GM21717 (cell line): ENCODE measurements at regions not wholly inside any gene's neighbourhood (a gene's known extent, or its start where the extent isn't known, plus 50 kb on each side); places are given as distances from the start of the nearest gene placed in this dataset.

Source experiments
- ATAC-seq: cut with Tn5 transposase; IDR thresholded peaks from one replicate; pipeline ENCODE4 v1.9.1; 2021; ENCODE audit warnings: mild to moderate bottlenecking, moderate library complexity; ENCODE audit not compliant: unreplicated experiment

DNA sequence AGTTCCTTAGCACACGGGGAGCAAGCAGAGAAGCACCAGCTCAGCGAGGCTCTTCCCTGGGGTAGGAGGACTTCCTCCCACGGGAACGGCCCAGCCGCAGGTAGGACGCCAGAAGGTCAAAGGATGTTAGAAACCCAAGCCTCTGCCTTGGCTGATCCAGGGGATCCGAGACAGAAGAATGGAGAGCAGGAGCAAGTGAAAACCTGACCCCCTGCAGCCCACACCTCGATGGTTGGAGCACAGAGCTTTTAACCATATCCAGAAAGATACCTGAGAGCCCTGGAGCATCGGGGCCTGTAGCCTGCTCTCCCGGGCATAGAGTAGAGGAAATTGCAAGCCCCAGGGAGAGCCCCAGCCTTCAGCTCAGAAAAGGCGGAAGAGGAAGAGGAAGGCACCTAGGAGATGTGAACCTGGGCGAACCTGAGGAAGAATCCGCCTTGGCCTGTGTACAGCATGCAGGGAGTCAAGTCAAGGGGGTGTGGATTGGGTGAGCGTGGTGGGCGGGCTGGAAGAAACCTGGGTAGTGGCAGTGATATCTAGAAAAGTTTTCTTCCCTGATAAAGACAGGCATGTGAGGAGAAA is 76.3 kb downstream of the PSMG1 start:
- ATAC-seq: no peak

DNA sequence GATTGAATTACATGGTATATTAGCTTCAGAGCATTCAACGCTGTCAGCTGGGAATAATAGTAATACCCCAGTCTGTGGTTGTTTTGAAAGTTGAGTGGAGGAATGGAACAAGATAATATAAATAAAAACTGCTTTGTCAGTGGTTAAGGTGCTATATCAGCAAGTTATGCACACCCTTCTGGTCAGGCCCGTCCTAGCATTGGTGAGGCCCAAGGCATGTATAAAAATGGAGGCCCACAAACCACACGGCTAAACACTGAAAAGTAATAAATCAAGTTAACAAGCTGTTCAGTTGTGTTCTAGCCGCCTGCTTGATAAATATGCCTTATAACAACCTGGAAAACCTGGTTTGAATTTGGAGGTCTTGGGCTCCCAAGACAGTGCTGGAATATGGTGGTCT is 77.4 kb downstream of the PSMG1 start:
- ATAC-seq: no peak

DNA sequence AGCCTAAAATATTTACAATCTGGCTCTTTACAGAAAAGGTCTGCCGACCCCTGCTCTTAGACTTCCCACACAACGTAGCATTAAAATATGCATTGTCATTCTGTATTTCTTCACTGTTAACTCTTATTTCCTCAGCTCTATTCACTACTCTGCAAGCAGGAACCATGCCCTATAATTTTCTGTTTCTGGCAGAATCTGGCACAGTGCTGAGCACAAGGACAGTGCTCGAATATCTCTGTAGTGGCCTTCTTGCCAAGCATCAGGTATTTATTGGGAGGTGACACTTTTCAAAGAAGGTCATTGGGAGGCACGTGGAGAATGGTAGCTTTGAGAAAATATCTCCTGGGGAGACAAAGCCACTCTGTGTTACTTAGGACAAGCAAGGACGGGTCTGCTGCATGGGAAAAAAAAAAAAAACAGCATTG is 77.9 kb downstream of the PSMG1 start:
- no peak for ATAC-seq

DNA sequence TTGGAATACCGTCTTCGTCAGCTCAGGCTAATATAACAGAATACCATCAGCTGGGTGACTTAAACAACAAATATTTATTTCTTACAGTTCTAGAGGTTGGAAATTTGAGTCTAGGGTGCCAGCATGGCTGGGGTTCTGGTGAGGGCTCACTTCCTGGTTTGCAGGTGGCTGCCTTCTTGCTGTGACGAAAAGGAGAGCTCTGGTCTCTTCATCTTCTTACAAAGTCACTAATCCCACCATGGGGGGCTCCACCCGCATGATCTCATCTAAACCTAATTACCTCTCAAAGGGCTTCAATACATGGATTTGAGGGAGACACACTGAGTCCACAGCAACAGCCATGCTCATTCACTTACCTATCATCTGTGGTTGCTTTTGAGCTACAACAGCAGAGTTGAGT is 78.3 kb downstream of the PSMG1 start:
- ATAC-seq: no peak

DNA sequence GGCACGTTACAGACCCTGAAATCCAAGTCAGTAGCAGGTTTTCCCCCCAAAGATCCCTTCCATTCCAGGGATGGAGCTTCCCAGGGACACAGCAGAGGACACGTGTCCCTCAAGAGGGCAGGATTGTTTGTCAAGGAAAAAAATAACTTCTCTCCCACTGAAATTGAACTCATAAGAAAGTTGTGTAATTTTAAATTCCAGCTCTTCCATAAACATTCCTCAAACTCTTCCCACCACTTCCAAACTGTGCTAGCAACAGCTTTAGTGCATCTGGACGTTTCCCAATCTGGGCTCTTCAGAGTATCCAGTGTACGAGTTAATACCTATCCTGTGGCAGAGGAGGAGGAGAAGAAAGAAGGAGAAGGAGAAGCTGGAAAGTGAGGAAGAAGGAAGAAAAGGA is 79.6 kb downstream of the PSMG1 start:
- no peak for ATAC-seq

DNA sequence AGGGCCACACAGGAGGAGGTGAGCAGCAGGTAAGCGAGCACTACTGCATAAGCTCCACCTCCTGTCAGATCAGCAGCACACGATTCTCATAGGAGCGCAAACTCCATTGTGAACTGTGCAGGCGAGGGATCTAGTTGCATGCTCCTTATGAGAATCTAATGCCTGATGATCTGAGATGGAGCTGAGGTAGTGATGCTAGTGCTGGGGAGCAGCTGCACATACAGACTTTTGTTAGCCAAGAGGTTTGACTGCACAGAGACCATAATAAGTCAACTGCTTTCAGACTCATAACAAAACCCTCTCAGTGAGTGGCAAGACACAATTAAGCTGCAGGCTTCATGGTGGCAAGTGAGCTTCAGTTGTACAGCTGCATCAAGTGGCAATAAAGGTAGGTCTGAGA is 83.4 kb downstream of the PSMG1 start:
- no peak for ATAC-seq

DNA sequence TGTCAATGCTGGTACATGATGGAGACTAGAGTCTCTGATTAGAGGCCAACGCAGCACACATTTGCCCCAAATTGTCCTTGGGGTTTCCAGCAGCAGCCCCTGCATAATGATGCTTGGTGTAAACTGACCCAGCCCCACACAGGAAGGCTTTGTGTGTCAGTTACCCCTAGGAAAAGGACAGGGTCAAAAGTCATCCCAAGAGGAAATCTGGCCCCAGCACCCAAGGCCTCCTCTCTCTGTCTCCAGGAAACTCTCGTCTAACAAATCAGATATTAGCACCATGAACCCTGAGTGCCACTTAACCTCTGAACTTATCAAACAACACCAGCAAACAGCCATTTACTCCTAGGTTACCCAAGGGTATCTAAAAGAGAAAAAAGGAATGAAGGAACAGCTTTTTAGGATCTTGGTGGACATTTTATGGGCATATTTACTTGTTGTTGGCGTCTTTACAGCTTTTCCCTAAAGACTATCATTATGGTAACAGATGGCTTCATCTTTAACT is 84.5 kb downstream of the PSMG1 start:
- no peak for ATAC-seq

DNA sequence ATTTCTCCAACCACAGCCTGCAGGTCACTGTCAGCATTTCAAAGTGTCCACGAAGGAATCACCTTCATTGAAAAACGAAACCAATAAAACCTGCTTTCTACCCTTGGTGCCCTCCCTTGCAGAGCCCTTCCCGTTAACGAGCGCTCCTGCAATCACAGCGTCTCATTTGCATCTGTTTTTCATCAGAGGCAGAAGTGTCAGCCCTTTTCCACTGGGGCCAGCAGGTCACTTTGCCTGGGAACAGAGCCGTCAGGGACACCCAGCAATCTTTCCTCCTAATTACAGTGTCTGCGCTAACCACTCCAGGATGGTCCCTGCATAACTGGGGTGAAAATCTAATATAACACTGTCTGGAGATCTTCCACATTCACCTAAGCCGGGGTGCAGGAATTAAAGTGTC is 85.3 kb downstream of the PSMG1 start:
- no peak for ATAC-seq

DNA sequence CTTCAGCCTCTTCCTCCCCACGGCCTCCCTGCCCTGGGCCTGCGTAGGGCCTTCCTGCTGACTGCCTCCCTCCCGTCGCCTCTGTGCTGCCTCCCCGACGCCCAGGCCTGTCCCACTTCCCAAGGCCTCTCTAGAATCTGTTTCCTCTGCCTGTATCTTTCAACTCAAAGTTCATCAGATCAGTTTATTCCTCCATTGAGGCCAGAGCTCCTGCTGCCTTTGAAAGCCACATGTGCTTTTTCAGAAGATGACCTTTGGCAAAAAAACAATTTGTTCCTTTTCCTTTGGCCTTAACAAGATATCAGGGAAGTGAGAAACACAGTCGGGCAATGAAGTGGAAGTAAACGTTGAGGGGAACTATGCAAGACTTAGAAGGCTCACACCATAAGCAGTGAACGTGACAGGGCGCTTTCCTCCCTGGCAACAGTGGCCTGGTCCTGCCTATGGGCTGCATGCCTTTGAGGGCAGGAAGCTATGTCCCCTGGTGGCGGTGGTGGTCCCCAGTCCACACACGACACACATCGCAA is 85.9 kb downstream of the PSMG1 start:
- no peak for ATAC-seq

DNA sequence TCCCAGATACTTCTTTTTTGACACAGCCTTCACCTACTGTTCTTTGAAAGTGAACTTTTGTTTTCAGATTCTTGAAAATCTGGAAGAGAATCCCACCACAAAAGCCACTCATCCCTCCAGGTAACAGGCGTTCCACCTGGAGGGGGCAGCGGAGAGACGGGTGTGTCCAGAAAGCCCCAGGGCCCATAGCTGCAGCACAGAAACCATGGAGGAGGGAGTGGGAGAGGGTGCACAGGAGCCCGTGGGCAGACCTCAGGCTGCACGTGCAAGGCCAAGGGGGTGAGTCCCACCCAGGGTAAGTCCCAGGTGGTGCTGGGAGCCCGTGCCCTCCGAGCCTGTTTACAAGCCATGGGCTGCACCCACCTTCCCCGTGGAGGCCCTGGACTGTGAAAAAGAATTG is 86.5 kb downstream of the PSMG1 start:
- ATAC-seq: no peak

DNA sequence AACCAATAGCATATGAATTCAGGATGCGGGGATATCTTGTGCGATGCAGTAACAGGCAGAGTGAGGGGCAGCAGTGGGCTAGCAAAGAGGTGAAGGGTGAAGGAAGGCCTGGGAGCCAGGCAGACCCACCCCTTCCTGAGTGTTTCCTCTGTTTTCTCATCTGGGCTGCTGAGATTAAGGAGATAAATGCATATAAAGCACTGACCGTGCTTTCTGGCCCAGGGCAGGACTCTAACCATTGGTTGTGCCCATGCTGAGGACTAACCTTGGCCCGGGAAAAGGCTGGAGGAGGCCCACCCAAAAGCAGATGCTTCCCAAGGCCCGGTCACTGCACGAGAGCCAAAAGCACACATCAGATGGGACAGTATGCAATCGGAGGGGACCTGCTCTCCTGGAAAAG is 87.6 kb downstream of the PSMG1 start:
- ATAC-seq: no peak

DNA sequence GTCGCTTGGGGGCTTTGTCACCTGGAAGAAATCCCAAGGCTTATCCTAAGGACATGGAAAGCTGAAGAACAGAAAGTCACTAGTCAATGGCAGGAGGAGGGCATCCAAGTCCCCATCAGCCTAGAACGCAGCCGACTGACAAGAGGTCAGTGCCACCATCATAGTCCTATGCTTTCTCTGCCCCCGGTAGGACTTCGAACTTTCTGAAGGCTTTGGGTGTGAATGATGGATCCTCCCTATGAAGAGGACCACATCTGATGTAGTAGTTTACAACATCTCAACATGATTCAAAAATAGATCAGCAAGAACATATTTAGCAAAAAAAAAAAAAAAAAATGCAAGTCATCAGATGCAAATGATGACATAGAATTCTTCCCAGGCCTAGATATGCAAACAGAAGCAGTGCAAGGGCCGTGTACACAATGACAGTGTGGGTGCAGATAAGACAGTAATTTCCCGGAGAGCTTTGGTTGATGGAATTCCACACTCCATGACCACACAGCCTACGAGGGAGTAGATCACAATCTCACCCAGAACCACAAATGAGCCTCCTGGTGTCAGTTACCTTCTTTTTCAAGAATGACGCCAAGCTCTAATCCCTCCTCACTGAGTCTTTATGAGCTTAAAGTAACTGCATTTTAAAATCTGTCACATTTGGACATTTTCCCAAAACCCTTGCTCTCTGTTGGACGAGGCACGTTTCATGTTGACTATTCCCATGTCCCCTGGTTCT is 88.2 kb downstream of the PSMG1 start:
- ATAC-seq: no peak

DNA sequence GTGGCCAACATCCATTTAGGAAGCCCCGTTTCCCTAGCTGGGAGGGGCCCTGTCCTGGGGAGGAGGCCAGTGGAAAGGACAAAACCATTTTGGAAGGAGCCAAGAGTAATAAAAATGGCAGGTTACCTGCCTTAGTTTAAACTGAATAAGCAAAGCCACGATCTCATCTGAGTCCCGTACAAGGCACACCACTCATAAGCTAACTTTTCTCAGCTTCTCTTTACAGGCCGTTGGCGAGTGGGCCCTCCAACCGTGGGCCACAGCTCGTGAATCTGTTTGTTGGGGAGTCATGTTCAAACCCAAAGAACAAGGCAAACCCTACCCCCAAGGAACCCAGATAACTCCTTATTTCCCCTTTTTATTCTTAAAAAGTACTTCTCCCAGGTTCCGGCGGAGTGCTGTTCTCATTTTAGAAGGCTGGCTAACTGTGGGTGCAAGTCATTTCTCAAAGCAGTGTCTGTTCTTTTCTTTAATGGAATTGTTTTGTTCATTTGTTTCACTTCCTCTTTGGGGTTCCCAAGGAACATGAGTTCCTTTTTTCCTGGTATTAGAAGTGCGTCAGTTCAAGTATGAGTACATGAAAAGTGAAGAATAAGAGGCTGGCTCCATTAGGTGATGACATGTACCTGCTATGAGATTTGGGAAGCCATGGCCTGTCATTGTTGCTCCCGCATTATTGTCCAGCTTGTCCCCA is 89.0 kb downstream of the PSMG1 start:
- ATAC-seq: no peak

DNA sequence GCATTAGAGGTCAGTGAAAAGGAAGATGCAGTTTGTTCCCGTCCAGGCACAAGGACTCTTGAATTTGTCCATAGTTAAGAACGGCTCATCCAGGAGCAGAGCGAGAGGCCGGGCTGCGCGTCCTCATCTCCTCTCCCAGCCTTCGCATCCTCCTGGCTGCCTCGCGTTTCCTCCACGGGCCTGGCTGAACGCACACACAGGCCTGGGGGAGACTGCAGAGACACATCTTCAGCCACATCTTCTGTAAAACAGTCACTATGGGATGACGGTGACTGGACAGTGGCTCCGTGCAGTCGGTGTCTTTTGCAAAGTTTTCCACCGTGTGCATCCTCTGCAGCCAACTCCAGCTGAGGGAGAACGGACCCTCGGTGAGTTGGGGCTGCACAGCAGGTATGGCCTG is 89.7 kb downstream of the PSMG1 start:
- ATAC-seq: no peak

DNA sequence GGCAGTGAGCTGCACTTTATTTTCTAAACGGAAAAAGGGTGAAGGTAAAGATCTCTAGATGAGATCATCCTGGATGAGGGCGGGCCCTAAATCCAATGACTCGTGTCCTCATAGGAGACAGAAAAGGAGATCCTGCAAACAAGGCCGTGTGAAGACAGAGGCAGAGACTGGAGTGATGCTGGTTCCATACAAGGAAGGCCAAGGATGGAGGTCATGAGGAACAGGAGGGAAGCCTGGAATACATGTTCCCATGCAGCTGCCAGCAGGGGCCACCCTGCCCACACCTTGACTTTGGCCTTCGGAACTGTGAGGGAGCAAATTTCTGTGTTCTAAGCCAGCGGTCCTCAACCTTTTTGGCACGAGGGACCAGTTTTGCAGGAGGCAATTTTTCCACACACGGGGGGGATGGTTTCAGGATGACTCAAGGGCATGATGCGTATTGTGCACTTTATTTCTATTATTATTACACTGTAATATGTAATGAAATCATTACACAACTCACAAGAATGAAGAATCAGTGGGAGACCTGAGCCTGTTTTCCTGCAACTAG is 94.3 kb downstream of the PSMG1 start:
- ATAC-seq: no peak

DNA sequence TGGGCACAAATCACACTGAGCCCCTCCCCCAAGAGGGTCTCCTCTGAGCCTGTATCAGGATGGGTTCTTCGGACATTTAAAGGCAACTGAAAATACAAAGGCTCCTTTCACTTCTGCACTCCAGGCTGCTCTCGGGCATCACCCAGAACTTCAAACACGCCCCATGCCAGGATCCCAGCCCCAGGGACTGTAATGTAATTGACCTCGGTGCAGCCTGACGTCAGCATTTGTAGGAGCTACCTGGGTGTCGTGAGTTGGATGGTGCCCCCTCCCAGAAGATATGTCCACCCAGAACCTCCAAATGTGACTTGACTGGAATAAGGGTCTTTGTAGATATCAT is 95.2 kb downstream of the PSMG1 start:
- no peak for ATAC-seq

DNA sequence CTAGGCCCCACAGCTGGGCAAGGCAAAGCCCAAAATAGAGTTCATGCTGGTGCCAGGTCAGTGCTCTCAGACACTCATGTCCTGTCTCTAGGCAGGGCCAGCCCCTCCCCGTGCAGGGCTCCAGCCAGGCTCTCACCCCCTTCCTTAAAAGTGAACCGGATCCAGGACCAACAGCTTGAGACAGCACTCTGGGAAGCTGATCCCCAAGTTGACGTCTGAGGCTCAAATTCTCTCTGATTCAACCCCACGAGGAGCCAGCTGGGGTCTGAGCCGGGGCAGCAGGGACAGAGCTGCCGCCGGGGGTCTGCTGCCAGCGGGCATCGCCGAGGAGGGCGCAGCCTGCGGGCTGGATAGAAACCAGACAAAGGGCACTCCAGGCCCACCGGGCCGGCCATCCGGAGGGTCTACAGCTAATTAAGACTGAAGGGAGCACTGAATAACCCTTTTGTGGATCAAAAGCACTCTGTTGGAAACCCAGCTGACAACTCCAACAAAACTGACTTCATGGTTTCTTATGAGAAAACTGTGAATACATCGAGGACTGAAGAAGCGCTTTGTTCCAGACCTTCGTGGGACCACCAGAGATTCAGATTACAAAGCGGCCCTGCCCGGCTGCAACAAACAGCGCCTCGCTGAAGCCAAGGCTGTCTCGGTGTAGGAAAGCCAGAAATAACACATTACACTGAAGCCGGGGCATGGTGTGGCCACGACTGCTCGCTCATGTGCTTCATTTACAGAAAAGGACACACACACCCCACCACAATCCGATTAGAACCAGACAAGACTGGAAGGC is 95.8 kb downstream of the PSMG1 start:
- no peak for ATAC-seq

DNA sequence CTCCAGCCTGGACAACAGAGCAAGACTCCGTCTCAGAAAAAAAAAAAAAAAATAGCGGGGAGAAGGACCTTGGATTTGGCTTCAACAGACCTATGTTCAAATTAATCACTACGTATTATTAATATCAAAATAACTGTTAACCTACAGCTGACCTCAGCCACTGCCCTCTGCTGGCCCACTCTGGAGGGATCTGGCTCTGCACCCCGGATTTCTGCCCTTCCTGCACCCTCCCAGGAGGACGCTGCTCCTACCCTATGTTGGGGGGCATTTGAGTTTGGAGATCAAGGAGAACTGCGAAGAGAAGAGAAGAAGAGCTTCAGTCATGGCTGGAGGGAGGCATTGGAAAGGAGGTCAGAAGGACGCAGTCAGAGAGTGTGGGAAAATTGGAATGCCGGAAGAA is 96.7 kb downstream of the PSMG1 start:
- ATAC-seq: no peak

DNA sequence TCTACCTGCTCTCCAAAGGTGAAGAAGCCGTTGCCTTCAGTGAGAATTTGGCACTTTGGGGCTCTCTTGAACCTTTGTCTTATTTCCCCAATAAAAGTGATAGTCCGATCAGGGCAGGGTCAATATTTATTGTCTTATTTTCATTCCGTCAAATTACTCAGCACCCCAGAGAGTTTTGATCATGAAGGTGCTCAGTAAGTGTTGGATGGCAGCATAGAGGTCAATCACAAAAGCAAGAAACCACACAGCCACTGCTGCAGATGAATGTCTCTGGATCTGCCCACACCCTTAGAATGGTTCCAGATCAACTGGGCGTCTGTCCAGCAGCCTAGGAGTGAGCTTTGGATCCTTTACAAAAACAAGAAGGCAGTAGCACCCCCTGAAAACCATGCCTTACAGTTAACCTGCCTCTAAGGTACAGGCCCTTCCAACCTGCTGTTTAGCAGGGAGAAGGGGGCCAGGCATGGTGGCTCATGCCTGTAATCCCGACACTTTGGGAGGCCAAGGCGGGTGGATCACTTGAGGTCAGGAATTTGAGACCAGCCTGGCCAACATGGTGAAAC is 97.3 kb downstream of the PSMG1 start:
- no peak for ATAC-seq

DNA sequence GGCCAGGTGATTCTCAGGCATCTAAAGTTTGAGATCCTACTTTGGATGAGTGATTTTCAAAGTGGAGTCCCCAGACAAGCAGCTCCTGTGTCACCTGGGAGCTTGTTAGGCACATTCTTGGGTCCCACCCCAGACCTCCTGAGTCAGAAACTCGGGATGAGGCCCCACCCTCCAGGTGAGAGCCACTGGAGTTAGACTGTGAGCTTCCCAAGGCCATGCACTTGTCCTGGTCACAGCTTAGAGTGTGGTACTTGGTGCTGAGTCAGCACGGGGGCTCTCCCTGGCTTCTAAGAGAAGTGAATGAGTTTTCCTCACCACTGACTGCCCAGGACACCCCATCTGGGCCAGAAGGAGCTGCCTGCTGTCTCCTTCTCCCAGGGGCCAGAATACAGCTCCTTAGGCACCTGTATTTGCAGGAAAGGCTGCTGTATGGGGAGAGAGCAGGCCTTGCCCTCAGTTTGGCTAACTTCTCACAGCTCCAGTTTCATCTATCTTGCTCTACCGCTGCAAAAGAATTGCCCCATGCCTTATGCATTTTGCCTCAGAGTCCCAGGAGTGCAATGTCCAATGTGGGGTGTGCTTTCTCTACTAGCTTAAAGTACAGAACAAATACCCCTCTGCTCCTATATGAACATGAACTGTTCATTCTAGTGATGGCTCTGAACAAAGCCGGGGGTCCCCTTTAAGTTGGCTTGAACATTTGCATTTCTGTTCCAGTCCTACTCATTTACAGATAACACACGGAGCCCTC is 98.1 kb downstream of the PSMG1 start:
- no peak for ATAC-seq
